ACC112 (cell line): ENCODE measurements at regions not wholly inside any gene's neighbourhood (a gene's known extent, or its start where the extent isn't known, plus 50 kb on each side); places are given as distances from the start of the nearest gene placed in this dataset.

Experiments
- H2AFZ ChIP-seq: fragments of 200-600 bp; sonication (generic); one replicate; pipeline ENCODE4 v1.6.0; 2017; ENCODE audit warnings: antibody characterized with exemption, low read length; ENCODE audit not compliant: unreplicated experiment
- H3K27ac ChIP-seq: fragments of 200-600 bp; sonication (generic); 2 replicates; pipeline ENCODE4 v1.5.1; 2014; ENCODE audit warnings: low read depth, mild to moderate bottlenecking, antibody characterized with exemption, low read length, moderate library complexity
- H3K27me3 ChIP-seq: fragments of 200-600 bp; sonication (generic); 2 replicates; pipeline ENCODE4 v1.6.1; 2014; ENCODE audit warnings: mild to moderate bottlenecking, antibody characterized with exemption, low read length, moderate library complexity, mixed read lengths; ENCODE audit not compliant: insufficient read depth
- H3K36me3 ChIP-seq: fragments of 200-600 bp; sonication (generic); 2 replicates; pipeline ENCODE4 v1.6.1; 2016; ENCODE audit warnings: mild to moderate bottlenecking, antibody characterized with exemption, low read length, moderate library complexity, mixed read lengths; ENCODE audit not compliant: insufficient read depth
- H3K4me1 ChIP-seq: fragments of 200-600 bp; sonication (generic); one replicate; pipeline ENCODE4 v1.6.1; 2016; ENCODE audit warnings: low read length, mixed read lengths; ENCODE audit not compliant: insufficient read depth, unreplicated experiment, control insufficient read depth
- H3K4me3 ChIP-seq: fragments of 200-600 bp; sonication (generic); 2 replicates; pipeline ENCODE4 v1.5.1; 2014; ENCODE audit warnings: mild to moderate bottlenecking, low read depth, low read length
- H3K79me2 ChIP-seq: fragments of 200-600 bp; sonication (generic); one replicate; pipeline ENCODE4 v1.6.0; 2016; ENCODE audit warnings: low read length; ENCODE audit not compliant: control insufficient read depth, unreplicated experiment, insufficient read depth

DNA sequence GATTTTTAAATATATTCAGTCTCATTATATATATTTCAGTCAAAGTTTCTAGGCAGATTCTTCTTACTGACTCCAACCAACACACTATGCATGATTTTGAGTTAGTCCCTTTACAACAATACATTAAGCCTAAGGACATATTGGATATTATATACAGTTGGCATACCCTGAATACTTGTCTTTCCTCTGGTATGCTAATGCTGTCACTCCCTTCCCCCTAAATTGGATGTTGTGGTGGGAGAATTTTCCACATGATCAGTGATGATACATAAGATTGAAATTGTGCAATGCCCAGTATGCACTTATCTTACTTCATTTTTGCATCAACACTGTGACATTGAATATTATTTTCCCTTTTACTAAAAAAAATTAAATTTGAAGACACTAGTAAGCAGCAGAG, 935.2 kb downstream of the PCDH7 start:
- H3K79me2 ChIP-seq: no peaks in the 10 kb centered on the region
- H3K27me3 ChIP-seq: no peaks in the 10 kb centered on the region
- no peaks in the 10 kb centered on the region for H3K36me3 ChIP-seq
- H3K4me1 ChIP-seq: peaks cover 8% of the 10 kb centered on the region
- no peak overlapping the region for H3K27ac ChIP-seq
- H2AFZ ChIP-seq: no peak overlapping the region
- H3K4me3 ChIP-seq: no peak overlapping the region

DNA sequence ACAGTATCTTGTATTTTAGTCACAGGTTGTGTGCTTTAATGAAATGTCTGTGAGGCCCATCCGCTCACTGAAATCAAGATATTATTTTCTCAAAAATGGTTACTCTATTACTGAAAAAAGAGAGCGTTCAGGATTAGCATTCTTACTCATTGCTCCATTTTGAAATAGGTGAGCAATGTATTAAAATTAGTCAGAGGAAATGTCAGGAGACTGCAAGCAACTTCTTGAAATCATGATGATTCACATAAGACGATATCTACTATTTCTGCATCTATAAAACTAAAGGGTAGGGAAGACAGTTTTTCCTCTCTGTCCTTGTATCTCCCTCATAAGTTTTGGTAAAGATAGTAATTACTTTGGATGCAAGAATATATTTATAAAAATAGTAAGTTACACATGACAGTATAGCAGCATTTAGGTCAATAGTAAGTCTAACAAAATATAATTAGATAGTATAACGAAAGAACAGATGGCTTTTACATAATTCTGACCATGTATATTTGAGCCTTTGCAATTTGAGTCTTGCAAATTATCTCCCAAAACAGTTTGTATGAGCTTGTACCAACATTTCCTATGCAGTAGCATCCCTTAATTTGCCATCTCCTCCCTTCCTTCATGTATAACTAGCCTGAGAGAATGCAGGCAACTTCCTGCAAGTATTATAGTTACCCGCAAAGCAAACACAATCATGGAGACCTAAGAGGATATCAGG, 937.8 kb downstream of the PCDH7 start:
- Histone ChIP-seq H3K4me3 (no peak overlapping the region), H3K79me2 (no peaks in the 10 kb centered on the region), H3K27me3 (no peaks in the 10 kb centered on the region), H2AFZ (peak overlapping the region; percentile 61), H3K27ac (peak overlapping the region; percentile 50), H3K36me3 (no peaks in the 10 kb centered on the region), H3K4me1 (peaks cover 8% of the 10 kb centered on the region)

DNA sequence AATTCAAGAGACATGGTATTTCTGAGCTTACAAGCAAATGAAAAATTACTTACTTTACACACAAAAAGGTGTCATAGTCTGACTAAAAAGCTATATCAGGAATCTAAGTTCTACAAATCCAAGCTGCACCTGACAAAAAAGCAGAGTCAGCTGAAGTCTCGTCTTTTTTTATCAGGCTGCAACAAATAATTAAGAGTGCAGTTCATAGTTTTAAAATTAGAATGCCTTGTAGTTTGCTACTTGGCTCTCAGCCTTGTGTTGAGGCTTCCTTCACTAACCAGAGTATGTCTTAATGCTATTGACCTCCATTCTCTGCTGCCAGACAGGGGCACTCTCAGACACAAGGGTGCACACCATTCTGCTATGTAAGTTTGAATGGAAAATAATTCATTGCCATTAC, 940.7 kb downstream of the PCDH7 start:
- no peak overlapping the region for H3K27ac ChIP-seq
- peaks cover 5% of the 10 kb centered on the region for H3K4me1 ChIP-seq
- H3K36me3 ChIP-seq: no peaks in the 10 kb centered on the region
- H2AFZ ChIP-seq: no peak overlapping the region
- H3K4me3 ChIP-seq: no peak overlapping the region
- no peaks in the 10 kb centered on the region for H3K79me2 ChIP-seq
- H3K27me3 ChIP-seq: no peaks in the 10 kb centered on the region

DNA sequence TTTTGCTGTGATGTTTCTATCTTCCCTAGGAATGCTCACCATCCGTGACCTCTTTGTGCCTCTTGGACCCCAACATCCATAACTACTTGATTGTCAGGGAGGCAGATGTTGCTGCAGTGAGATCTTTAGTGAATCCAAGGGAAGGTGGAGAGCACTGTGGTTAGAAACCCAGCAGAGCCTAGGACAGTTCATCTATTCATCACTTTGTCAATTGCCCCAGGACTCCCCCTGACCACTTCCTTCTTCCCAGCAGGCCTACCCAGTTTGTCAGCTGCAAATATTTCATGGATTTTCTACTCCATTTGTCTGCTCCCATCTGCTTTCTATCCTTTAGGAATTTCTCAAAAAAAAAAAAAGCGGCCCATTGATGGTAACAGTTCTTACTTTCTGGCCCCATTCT, 942.8 kb downstream of the PCDH7 start:
- Histone ChIP-seq H3K27me3 (no peaks in the 10 kb centered on the region), H3K27ac (no peak overlapping the region)

DNA sequence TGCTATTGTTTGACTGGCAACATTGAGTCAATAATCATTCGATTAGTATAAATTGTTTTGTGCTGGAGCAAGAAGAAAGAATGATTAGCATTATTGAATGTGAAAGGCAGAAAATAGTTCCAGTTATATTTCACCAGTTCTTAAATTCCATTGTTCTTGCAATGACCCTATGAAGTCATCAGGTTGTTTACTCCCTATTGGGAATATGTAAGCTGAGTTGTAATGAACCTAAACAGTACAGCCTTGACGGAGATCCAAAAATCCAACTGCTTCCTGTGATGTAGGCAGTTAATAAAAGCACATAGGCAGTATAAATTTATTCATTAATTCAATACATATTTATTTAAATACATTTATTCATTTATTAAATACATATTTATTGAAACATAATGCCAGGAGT, 947.5 kb downstream of the PCDH7 start:
- no peaks in the 10 kb centered on the region for H3K36me3 ChIP-seq
- no peak overlapping the region for H2AFZ ChIP-seq
- no peaks in the 10 kb centered on the region for H3K27me3 ChIP-seq
- no peak overlapping the region for H3K4me3 ChIP-seq
- no peaks in the 10 kb centered on the region for H3K79me2 ChIP-seq
- no peak overlapping the region for H3K27ac ChIP-seq
- no peaks in the 10 kb centered on the region for H3K4me1 ChIP-seq

More for the DNA sequence above, 942.8 kb downstream of the PCDH7 start:
- Histone ChIP-seq H2AFZ (no peak overlapping the region), H3K4me1 (no peaks in the 10 kb centered on the region), H3K4me3 (no peak overlapping the region), H3K79me2 (no peaks in the 10 kb centered on the region), H3K36me3 (no peaks in the 10 kb centered on the region)

DNA sequence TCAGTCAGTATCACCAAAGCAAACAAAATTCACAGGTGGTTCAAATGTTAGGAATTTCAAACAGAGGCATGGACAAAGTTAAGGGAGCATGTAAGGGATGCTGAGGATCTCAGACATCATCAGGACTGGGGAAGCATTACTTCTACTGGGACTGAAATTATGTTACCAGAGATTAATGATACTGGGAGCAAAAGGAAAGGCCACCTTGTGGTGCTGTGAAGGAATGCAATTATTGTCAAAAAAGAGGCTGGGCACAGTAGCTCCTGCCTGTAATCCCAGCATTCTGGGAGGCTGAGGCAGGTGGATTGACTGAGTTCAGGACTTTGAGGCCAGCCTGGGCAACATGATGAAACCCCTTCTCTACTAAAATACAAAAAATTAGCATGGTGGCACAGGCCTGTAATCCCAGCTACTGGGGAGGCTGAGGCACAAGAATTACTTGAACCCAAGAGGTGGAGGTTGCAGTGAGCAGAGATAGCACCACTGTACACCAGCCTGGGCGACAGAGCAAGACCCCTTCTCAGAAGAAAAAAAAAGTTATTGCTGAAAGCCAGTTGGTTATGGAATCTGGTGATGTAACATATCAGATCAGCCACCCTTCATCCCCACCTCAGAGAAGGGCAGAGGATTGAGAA, 954.3 kb downstream of the PCDH7 start:
- Histone ChIP-seq H3K4me3 (no peak overlapping the region), H3K36me3 (no peaks in the 10 kb centered on the region), H3K79me2 (no peaks in the 10 kb centered on the region), H3K4me1 (no peaks in the 10 kb centered on the region), H3K27me3 (no peaks in the 10 kb centered on the region), H2AFZ (no peak overlapping the region), H3K27ac (no peak overlapping the region)

DNA sequence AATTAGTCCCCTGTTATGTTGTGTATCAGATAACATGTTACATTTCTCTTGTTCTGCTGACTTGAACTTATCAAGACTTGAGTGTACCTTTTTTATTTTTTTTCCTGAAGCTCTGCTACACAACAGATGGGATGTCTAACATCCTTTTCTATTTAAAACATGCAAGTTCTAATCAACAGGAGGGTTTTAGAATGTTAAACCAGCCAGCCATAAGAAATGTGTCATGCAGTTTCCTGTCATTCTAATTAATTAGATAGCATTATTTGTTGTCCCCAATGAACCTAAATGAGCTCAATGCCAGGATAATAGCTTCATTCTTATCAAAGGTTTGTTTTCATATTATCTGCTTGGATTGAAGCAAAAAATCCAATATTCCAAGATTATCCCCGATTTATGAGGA, 958.2 kb downstream of the PCDH7 start:
- Histone ChIP-seq H3K36me3 (no peaks in the 10 kb centered on the region), H3K4me3 (no peak overlapping the region), H3K4me1 (no peaks in the 10 kb centered on the region), H3K79me2 (no peaks in the 10 kb centered on the region), H3K27me3 (no peaks in the 10 kb centered on the region), H2AFZ (no peak overlapping the region), H3K27ac (no peak overlapping the region)

DNA sequence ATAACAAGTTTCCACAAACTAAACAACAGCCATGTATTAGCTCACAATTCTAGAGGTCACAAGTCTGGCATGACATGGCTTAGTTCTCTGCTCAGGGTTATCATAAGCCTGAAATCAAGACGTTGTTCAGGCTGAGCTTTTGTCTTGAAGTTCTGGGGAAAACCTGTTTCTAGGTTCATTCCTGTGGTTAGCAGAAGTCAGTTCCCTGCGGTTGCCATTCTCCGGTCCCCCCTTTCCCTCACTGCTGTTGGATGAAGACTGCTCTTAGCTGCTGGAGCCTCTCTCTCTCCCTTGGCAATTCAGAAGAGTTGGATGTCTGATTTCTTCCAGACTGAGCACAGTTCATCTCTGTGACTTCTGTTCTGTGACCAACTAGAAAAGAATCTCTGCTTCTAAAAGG, 962.6 kb downstream of the PCDH7 start:
- Histone ChIP-seq H3K4me1 (peaks cover 2% of the 10 kb centered on the region), H3K4me3 (no peak overlapping the region), H3K27ac (no peak overlapping the region), H3K79me2 (no peaks in the 10 kb centered on the region), H3K27me3 (no peaks in the 10 kb centered on the region), H3K36me3 (no peaks in the 10 kb centered on the region), H2AFZ (no peak overlapping the region)

DNA sequence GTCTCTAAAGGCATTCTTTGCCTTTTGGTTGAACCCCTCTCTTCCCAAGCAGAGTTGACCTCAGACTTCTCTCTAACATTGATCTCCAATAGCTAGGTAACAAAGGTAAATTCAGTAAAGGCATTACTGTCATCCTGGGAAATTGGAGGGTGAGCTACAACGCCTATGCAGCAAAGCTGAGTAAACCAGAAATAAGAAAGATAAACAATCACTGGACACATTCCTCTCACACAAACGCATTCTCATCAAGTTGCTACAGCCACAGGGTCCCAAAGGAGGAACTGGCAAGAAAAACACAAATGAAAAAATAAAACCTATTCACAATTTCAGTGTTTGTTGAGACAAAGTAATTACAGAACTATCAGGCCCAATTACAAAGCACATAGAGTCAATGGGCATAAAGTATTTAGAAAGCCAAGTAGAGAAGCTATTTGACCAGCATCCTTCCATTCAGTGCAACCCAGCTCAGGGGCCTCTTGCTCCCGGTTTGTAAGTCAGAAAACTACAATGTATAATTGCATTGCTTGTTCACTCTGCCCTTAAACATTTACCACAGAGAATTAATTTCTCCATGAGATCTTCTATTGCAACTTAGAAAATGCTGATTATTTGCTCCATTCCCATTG, 967.7 kb downstream of the PCDH7 start:
- no peak overlapping the region for H3K4me3 ChIP-seq
- no peaks in the 10 kb centered on the region for H3K27me3 ChIP-seq
- peaks cover 2% of the 10 kb centered on the region for H3K4me1 ChIP-seq
- no peaks in the 10 kb centered on the region for H3K36me3 ChIP-seq
- no peaks in the 10 kb centered on the region for H3K79me2 ChIP-seq
- H2AFZ ChIP-seq: no peak overlapping the region
- H3K27ac ChIP-seq: no peak overlapping the region

DNA sequence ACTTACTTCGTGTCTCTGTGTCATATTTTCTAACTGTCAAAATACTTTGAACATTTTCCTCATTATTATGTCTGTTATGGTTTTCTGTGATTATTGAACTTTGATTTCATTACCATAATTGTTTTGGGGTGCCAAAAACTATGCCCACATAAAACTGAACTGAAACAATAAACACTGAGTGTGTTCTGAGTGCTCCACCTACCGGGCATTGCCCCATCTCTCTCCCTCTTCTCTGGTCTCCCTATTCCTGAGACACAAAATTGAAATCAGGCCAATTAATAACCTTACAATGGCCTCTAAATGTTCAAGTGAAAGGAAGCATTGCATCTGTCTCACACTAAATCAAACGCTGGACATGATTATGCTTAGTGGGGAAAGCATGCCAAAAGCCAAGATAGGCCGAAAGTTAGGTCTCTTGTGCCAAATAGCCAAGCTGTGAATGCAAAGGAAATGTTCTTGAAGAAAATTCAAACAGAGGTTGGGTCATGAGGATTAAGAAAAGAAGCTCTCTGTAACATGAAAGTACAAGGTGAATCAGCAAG, 972.3 kb downstream of the PCDH7 start:
- no peaks in the 10 kb centered on the region for H3K36me3 ChIP-seq
- no peaks in the 10 kb centered on the region for H3K27me3 ChIP-seq
- H3K4me1 ChIP-seq: peaks cover 2% of the 10 kb centered on the region
- H2AFZ ChIP-seq: no peak overlapping the region
- no peaks in the 10 kb centered on the region for H3K79me2 ChIP-seq
- no peak overlapping the region for H3K4me3 ChIP-seq
- no peak overlapping the region for H3K27ac ChIP-seq

DNA sequence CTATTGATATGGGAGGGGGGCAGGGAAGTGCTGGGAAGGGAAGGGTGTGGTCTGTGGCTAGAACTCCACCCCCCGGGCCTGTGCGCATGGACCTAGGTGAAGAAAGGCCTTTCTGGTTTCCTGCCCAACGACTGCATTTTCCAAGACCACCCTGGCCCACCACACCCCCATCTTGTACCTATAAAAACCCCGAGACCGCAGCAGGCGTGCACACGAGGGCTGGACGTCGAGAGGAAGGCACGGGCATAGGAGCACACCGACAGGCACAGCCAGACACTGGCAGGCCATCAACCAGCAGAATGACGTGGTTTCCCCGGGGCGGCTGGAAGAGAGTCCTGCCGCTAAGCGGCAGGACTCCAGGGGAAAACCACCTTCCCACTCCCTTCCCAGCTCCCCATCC, 981.1 kb downstream of the PCDH7 start:
- no peak overlapping the region for H3K4me3 ChIP-seq
- no peaks in the 10 kb centered on the region for H3K4me1 ChIP-seq
- no peak overlapping the region for H2AFZ ChIP-seq
- no peaks in the 10 kb centered on the region for H3K79me2 ChIP-seq
- H3K27ac ChIP-seq: no peak overlapping the region
- H3K27me3 ChIP-seq: no peaks in the 10 kb centered on the region
- no peaks in the 10 kb centered on the region for H3K36me3 ChIP-seq
